ENCODE measurements at regions not wholly inside any gene's neighbourhood (a gene's known extent, or its start where the extent isn't known, plus 50 kb on each side); places are given as distances from the start of the nearest gene placed in this dataset.

- TF ChIP-seq POLR2A (IDR thresholded peaks at IDR 0.05), result no peak
- TF ChIP-seq, protein P1, sequence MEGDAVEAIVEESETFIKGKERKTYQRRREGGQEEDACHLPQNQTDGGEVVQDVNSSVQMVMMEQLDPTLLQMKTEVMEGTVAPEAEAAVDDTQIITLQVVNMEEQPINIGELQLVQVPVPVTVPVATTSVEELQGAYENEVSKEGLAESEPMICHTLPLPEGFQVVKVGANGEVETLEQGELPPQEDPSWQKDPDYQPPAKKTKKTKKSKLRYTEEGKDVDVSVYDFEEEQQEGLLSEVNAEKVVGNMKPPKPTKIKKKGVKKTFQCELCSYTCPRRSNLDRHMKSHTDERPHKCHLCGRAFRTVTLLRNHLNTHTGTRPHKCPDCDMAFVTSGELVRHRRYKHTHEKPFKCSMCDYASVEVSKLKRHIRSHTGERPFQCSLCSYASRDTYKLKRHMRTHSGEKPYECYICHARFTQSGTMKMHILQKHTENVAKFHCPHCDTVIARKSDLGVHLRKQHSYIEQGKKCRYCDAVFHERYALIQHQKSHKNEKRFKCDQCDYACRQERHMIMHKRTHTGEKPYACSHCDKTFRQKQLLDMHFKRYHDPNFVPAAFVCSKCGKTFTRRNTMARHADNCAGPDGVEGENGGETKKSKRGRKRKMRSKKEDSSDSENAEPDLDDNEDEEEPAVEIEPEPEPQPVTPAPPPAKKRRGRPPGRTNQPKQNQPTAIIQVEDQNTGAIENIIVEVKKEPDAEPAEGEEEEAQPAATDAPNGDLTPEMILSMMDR (IDR thresholded peaks at IDR 0.05), result no peak
These were observed 91.8 kb downstream of the WTIP start for GRCh38 chr19:34573226-34573864.
